ENCODE measurements at regions not wholly inside any gene's neighbourhood (a gene's known extent, or its start where the extent isn't known, plus 50 kb on each side); places are given as distances from the start of the nearest gene placed in this dataset.
"Not testable (repeated sequence)": the region's sequence is repeated elsewhere in the genome, so short reads cannot be mapped to it uniquely, and the experiment has no call there.

DNA sequence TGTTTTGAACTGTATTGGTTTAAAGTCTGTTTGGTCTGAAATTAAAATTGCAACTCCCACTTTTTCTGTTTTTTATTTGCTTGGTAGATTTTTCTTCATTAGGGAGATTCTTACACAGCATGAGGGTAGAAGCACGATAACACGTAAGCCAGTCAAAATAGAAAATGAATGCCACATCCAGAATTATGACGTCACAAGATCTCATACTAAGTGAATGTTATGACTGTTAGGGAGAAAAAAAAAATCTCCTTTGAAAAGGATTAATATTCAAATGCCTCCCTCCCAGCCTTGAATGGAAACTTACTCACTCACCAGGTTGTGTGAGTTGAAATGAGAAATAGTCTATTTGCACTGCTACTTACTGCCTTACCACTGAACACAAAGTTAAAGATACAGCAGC lies 670.8 kb downstream of the TFAP2A start:
- H3K36me3 ChIP-seq = no peaks in the 10 kb centered on the region
- TF ChIP-seq, protein P1, sequence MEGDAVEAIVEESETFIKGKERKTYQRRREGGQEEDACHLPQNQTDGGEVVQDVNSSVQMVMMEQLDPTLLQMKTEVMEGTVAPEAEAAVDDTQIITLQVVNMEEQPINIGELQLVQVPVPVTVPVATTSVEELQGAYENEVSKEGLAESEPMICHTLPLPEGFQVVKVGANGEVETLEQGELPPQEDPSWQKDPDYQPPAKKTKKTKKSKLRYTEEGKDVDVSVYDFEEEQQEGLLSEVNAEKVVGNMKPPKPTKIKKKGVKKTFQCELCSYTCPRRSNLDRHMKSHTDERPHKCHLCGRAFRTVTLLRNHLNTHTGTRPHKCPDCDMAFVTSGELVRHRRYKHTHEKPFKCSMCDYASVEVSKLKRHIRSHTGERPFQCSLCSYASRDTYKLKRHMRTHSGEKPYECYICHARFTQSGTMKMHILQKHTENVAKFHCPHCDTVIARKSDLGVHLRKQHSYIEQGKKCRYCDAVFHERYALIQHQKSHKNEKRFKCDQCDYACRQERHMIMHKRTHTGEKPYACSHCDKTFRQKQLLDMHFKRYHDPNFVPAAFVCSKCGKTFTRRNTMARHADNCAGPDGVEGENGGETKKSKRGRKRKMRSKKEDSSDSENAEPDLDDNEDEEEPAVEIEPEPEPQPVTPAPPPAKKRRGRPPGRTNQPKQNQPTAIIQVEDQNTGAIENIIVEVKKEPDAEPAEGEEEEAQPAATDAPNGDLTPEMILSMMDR (IDR thresholded peaks at IDR 0.05; ENCODE audit: low read depth, low read length) = no peak
- no peak for DNase-seq (ENCODE audit: low read depth in 1 of 2, low spot score in 1 of 2)

DNA sequence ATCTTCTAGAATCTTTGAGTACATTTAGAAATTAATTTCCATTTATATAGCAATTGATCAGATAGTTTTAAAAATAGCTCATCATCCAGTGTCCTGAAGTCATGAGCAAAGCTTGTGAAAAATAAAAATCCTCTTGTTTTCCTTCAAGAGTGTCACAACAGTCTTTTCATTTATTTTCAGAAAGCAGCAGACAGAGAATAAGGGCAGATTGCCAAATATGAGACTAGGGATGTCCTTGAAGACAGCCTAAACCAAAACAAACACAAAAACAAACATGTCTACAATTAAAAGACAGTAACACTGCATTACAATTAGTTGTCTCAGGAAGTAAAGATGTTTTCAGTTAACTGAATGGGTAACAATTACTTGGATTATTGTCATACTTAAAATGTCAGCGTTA lies 682.8 kb downstream of the TFAP2A start:
- no peak overlapping the region for H3K27ac ChIP-seq
- H3K36me3 ChIP-seq = no peaks in the 10 kb centered on the region
- no peaks in the 10 kb centered on the region for H3K27me3 ChIP-seq
- TF ChIP-seq, protein P1 (IDR thresholded peaks at IDR 0.05; ENCODE audit: low read depth, low read length) = no peak
- no peak overlapping the region for H3K4me3 ChIP-seq
- no peaks in the 10 kb centered on the region for H3K9me3 ChIP-seq (ENCODE audit: low read depth)
- DNase-seq (ENCODE audit: low read depth in 1 of 2, low spot score in 1 of 2) = no peak
- no peaks in the 10 kb centered on the region for H3K4me1 ChIP-seq (ENCODE audit: low read depth)

More for the DNA sequence above, 670.8 kb downstream of the TFAP2A start:
- no peaks in the 10 kb centered on the region for H3K9me3 ChIP-seq (ENCODE audit: low read depth)
- H3K4me1 ChIP-seq (ENCODE audit: low read depth) = no peaks in the 10 kb centered on the region
- H3K27me3 ChIP-seq = no peaks in the 10 kb centered on the region
- no peak overlapping the region for H3K27ac ChIP-seq
- H3K4me3 ChIP-seq = no peak overlapping the region

DNA sequence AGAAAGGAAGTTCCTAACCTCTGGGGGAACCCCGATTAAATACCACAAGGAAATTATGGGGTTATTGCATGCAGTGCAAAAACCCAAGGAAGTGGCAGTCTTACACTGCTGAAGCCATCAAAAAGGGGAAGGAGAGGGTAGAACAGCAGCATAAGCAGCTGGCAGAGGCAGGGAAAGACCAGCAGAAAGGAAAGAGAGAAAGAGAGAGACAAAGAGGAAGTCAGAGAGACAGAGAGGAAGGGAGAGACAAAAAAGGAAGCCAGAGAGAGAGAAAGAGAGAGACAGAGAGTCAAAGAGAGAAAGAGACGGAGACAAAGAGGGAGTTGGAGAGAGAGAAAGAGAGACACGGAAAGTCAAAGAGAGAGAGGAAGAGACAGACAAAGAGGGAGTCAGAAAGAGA lies 689.1 kb downstream of the TFAP2A start:
- not testable (repeated sequence) for H3K27ac ChIP-seq; H3K36me3 ChIP-seq; H3K9me3 ChIP-seq (ENCODE audit: low read depth); DNase-seq (ENCODE audit: low read depth in 1 of 2, low spot score in 1 of 2); H3K4me3 ChIP-seq; H3K27me3 ChIP-seq; H3K4me1 ChIP-seq (ENCODE audit: low read depth)

DNA sequence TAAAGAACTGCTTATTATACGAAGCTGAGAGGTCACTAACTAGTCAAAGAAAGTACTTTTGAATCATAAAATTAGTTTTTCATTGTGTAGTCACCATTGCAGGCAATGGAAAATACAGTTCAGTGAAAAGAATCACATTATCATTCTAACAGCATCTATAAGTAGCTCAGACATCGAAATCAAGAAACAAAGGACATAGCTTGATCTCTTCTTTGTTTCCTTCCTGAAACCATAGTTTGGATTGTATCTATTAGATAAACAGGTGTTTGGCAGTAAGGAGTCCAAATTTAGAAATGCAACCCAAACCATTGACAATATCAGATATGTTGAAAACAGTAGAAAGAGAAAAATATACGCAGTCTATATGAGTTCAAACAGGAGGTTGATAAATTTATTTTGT lies 697.3 kb downstream of the TFAP2A start:
- TF ChIP-seq, protein P1 (IDR thresholded peaks at IDR 0.05; ENCODE audit: low read depth, low read length) = no peak
- H3K27ac ChIP-seq = no peak overlapping the region

DNA sequence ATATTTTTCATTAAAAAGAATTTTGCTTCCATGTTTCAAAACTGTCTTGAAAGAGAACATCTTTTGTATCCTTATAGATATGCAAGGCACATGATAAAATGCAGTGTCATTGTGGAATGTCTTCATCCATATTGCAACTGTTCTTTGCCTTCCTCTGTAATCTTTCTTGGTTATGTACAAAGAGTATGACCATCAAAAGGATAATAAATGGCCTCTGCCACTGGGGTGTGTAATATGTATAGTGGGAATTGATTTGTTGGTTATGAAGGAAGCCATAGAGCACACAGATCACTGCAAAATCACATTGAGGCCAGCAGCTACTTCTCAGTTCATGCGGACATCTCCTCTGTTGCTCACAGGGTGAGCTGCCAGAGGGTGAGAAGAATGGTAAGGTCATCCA lies 703.5 kb downstream of the TFAP2A start:
- H3K9me3 ChIP-seq (ENCODE audit: low read depth) = no peaks in the 10 kb centered on the region
- H3K4me1 ChIP-seq (ENCODE audit: low read depth) = no peaks in the 10 kb centered on the region
- no peaks in the 10 kb centered on the region for H3K36me3 ChIP-seq
- no peak overlapping the region for H3K4me3 ChIP-seq
- DNase-seq (ENCODE audit: low read depth in 1 of 2, low spot score in 1 of 2) = no peak
- no peaks in the 10 kb centered on the region for H3K27me3 ChIP-seq
- TF ChIP-seq, protein P1 (IDR thresholded peaks at IDR 0.05; ENCODE audit: low read depth, low read length) = no peak
- no peak overlapping the region for H3K27ac ChIP-seq

More for the DNA sequence above, 697.3 kb downstream of the TFAP2A start:
- no peaks in the 10 kb centered on the region for H3K27me3 ChIP-seq
- H3K9me3 ChIP-seq (ENCODE audit: low read depth) = no peaks in the 10 kb centered on the region
- no peak for DNase-seq (ENCODE audit: low read depth in 1 of 2, low spot score in 1 of 2)
- no peaks in the 10 kb centered on the region for H3K36me3 ChIP-seq
- H3K4me1 ChIP-seq (ENCODE audit: low read depth) = no peaks in the 10 kb centered on the region
- H3K4me3 ChIP-seq = no peak overlapping the region

DNA sequence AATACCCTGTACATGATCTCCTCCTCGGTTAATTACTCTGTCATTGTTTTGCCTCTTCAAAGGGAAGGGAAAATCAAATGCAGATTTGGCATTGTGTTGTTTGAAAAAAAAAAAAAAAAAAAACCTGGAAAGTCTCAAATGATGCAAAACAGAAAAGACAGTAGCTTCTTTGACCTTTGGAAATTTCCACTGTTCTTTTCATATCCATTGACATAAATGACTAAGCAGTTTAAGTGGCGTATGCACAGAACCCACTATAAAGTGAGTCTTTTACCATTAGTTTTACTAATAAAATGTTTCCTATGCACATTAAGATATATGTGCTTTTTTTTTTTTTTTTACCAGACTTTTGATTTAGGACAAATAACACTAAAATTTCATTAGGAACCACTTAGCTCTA lies 704.3 kb downstream of the TFAP2A start:
- no peak overlapping the region for H3K4me3 ChIP-seq
- H3K27ac ChIP-seq = no peak overlapping the region
- no peaks in the 10 kb centered on the region for H3K4me1 ChIP-seq (ENCODE audit: low read depth)
- TF ChIP-seq, protein P1 (IDR thresholded peaks at IDR 0.05; ENCODE audit: low read depth, low read length) = no peak
- no peaks in the 10 kb centered on the region for H3K9me3 ChIP-seq (ENCODE audit: low read depth)
- DNase-seq (ENCODE audit: low read depth in 1 of 2, low spot score in 1 of 2) = no peak
- no peaks in the 10 kb centered on the region for H3K36me3 ChIP-seq
- no peaks in the 10 kb centered on the region for H3K27me3 ChIP-seq
